Hindlimb muscle (tissue), 1 donor: ENCODE measurements at regions not wholly inside any gene's neighbourhood (a gene's known extent, or its start where the extent isn't known, plus 50 kb on each side); places are given as distances from the start of the nearest gene placed in this dataset.

Experiments used
- DNase-seq: peaks from one replicate; pipeline ENCODE4 v3.0.0-alpha.2; 2013

DNA sequence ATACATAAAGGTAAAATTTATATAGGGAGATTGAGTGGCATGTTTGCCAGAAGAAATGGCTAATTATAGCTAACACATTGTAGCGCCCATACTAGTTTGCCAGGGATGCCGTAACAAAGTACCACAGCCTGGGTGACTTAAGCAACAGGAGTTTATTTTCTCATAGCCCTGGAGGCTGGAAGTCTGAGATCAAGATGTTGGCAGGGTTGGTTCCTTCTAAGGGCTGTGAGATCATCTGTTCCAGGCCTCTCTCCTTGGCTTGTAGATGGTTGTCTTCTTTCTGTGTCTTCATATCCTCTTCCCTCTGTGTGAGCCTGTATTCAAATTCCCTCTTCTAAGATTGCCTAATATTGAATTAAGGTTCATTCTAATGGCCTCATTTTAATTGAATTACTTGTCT lies 417.5 kb upstream of the OPRM1 start:
- no peak for DNase-seq

DNA sequence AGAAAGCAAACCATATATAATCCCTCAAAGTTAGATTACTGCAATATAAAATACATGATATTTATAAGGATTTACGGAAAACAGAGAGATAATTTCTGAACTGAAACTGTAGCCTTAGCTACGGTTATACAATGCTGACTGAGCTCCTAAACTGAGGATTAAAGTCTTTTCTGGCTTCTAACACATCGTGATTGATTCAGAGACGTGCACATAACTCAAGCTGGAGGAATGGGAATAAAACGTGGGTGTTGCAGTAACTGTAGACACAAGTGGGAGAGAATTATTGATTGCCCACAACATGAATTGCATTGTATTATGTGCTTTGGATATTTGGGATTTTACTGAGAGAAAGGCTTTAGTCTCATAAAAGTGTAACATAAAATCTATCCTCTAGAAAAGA lies 418.0 kb upstream of the OPRM1 start:
- DNase-seq: no peak

- DNase-seq: no peak
Measured at GRCh38 chr6:153618371-153619322, 420.4 kb upstream of the OPRM1 start.

DNA sequence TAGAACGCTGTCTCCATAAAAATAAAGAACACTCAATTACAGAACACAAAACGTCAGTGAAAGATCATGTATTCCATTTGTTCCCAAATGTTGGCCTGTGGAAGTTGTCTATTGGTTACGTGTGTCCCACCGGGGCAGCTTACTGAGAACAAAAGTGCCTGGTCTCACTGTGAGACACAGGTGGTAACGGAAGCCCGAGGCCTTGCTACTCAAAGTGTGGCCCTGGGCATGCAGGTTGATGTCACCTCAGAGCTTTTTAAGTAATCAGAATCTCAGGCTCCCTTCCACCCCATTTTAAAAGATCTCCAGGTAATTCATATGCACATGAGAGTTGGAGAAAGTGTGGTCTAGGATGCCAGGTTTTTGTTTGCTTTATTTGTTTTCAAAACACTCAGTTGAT lies 422.5 kb upstream of the OPRM1 start:
- no peak for DNase-seq

DNA sequence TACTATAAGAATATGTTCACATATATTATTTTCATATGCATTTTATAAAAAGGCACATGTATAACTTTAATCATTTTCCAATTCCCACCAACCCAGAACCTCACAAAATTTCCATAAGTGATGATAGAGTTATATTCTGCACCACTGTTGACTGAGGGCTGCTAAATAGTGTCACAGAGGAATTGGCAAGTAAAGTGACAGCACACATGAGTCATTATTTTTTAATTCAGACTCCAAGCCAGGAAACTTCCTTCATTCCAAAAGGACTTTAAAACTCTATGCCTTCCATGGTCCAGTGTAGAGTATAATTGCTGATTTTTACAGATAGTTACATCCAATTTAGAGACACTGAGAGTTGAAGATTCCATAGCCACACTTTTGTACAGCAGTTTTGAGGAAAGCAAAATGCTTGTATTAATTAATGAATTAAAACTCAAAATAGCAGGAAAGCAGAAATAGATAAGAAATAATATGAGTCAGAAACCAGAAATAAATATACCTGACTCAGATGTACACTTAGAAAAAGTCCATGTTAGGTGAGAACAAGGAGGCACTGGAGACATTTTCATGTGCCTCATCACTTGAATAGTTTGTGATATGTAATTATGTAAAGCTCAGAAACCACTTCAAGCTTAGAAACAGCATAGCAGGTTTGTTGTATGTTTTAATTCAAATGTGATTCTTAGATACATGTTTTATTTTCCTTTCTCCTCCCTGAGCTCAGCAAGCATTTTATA lies 425.2 kb upstream of the OPRM1 start:
- DNase-seq: no peak

GRCh38 chr6:153602401-153602800 lies 436.6 kb upstream of the OPRM1 start:
- DNase-seq: no peak

- no peak for DNase-seq
Measured at GRCh38 chr6:153599901-153600300, 439.1 kb upstream of the OPRM1 start.

DNA sequence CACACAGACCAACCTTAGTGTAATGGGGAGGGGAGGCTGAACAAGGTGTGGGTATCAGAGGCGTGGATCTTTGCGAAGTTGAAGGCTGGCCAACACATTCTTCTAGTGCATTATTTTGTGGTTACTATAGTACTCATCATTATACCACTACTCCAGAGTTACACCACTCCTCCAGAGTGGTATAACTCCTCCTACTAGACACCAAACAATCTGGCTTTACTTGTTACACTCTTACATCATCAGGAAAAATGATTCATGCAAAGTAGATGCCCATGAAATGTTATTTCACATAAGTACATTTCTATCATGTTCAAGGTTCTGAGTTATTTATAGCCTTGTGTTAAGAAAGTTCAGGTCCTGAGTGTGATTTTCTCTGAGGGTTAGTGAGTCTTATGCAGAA lies 443.1 kb upstream of the OPRM1 start:
- no peak for DNase-seq

DNA sequence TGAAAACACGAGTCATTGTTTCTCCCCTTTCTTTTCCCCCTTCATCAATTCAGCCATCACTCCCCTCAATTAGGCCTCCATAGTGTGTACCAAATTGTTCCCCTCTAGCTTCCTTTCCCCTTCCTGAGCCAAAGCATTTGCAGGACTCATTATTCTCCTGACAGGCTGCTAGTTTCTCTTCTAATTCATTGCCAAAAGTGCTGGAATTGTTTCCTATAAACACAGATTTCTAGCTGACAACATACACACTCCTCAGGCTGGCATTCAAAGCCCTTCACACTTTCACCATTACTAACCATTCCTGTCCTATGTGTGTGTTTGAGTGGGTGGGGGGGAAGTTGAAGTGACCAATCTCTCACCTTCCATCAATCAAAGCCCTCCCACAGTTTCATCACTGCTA lies 444.2 kb upstream of the OPRM1 start:
- DNase-seq: no peak

- DNase-seq: no peak
Measured at GRCh38 chr6:153591159-153591558, 447.9 kb upstream of the OPRM1 start.

GRCh38 chr6:153590411-153590810 lies 448.6 kb upstream of the OPRM1 start:
- DNase-seq: no peak

GRCh38 chr6:153588330-153588729 lies 450.7 kb upstream of the OPRM1 start:
- no peak for DNase-seq

DNA sequence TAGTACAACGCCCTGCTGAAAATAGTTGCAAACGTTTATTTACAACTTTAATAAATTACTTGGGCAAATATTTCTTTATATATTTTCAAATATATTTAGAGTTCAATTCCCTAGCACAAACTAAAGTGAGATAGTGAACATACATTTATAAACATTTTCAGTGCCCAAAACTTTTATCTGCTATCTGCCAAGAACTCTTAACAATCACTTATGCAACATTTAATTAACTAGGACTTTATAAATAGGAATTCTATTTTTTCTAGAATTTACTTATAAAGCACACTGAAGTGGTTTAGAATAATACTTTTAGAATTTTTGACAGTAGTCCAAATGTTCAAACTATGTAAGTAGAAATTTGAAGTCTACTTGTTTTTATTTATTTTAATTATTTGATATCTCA lies 452.6 kb upstream of the RGS17 start:
- DNase-seq: no peak

- no peak for DNase-seq
Measured at GRCh38 chr6:153580776-153581175, 449.7 kb upstream of the RGS17 start.

GRCh38 chr6:153575528-153575927 lies 444.4 kb upstream of the RGS17 start:
- DNase-seq: no peak

- DNase-seq: no peak
Measured at GRCh38 chr6:153574231-153574630, 443.1 kb upstream of the RGS17 start.

DNA sequence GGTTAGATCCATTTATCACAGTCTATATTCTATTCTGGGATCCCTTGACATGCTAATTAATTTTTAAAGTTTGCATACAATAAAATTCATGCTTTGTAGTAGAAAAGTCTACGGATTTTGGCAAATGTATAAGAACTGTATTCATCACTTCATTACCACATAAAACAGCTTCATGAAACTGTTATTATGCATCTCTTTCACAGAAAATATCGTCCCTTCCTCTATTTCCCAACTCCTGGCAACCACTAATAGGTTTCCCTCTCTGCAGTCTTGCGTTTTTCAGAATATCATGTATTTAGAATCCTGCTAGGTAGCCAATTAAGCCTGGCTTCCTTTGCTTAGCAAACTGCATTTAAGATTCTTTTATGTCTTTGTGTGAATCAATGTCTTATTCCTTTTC lies 441.3 kb upstream of the RGS17 start:
- DNase-seq: no peak

DNA sequence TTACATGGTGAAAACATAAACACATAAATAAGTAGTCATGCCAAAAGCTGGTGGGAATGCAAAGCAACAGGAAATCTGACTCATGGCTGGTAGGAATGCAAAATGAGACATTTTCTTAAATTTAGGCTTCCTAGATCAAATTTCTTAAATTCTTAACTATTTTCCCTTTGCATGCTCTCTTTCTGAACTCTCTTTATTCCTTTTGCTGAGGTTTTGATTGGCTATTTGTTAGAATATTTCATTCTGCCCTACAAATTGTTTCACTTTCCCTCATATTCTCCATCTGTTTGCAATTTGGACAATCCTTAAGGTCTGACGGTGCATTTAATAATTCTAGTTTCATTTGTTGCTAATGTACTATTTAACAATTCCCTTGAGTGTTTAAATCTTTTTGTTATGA lies 437.5 kb upstream of the RGS17 start:
- DNase-seq: no peak

- DNase-seq: no peak
Measured at GRCh38 chr6:153564803-153565202, 433.7 kb upstream of the RGS17 start.

- no peak for DNase-seq
Measured at GRCh38 chr6:153563001-153563400, 431.9 kb upstream of the RGS17 start.

GRCh38 chr6:153553627-153554026 lies 422.5 kb upstream of the RGS17 start:
- no peak for DNase-seq

DNA sequence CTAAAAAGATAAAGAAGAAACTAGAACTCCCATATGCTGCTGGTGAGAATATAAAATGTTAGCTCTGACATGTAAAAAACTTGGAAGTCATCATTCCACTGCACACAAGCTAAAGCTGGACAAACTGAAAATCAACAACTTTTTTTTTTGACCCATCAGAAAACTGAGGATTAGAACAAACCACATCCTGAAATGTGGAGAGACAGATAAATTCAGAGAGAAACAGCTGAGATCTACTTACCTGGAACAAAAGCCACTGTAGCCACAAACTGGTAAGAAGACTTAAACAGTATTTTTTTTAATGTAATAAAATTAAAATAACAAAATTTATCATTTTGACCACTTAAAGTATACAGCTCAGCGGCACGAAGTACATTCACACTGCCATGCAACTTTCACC lies 408.5 kb upstream of the RGS17 start:
- no peak for DNase-seq

GRCh38 chr6:153538491-153538890 lies 407.4 kb upstream of the RGS17 start:
- no peak for DNase-seq

- DNase-seq: peak; percentile 0
Measured at GRCh38 chr6:153537422-153537821, 406.3 kb upstream of the RGS17 start.
